8988T (cell line): ENCODE measurements at regions not wholly inside any gene's neighbourhood (a gene's known extent, or its start where the extent isn't known, plus 50 kb on each side); places are given as distances from the start of the nearest gene placed in this dataset.
"Not testable (repeated sequence)": the region's sequence is repeated elsewhere in the genome, so short reads cannot be mapped to it uniquely, and the experiment has no call there.

Source experiments
- DNase-seq: peaks from one replicate; pipeline ENCODE4 v3.0.0; 2011

- DNase-seq, result not testable (repeated sequence)
Measured at GRCh38 chr2:91667341-91667740, 2975.9 kb downstream of the RPIA start.

GRCh38 chr2:91685541-91685940 lies 2994.1 kb downstream of the RPIA start:
- DNase-seq, result not testable (repeated sequence)

GRCh38 chr2:91686046-91686445 lies 2994.6 kb downstream of the RPIA start:
- not testable (repeated sequence) for DNase-seq
